ENCODE measurements at regions not wholly inside any gene's neighbourhood (a gene's known extent, or its start where the extent isn't known, plus 50 kb on each side); places are given as distances from the start of the nearest gene placed in this dataset.

- Histone ChIP-seq H3K4me3 (no peak overlapping the region), H3K9me3 (replicated peaks in 1 of 11) (peaks cover 29 to 46% (median 38%) of the 10 kb centered on the region in 11 experiments)
- TF ChIP-seq Cebpa-rat (IDR thresholded peaks at IDR 0.05) = no peak
Observed at GRCh38 chr1:104456724-104457123, 707.0 kb downstream of the AMY1C start.

GRCh38 chr1:104459886-104460285 lies 710.2 kb downstream of the AMY1C start:
- Histone ChIP-seq H4K20me1 (no peaks in the 10 kb centered on the region), H3K27me3 (no peaks in the 10 kb centered on the region), H3K4me2 (no peak overlapping the region), H3K9me3 (replicated peaks in 1 of 11) (peaks cover 32 to 63% (median 48%) of the 10 kb centered on the region in 11 experiments), H3K9ac (no peak overlapping the region), H3K4me1 (no peaks in the 10 kb centered on the region), H3K36me3 (no peaks in the 10 kb centered on the region), H3K4me3 (no peak overlapping the region), H3K27ac (no peak overlapping the region)
- no peak for TF ChIP-seq Cebpa-rat (IDR thresholded peaks at IDR 0.05)

More at GRCh38 chr1:104456724-104457123, 707.0 kb downstream of the AMY1C start:
- Histone ChIP-seq H3K4me1 (no peaks in the 10 kb centered on the region), H3K27me3 (no peaks in the 10 kb centered on the region), H3K27ac (no peak overlapping the region), H3K36me3 (no peaks in the 10 kb centered on the region), H3K9ac (no peak overlapping the region), H4K20me1 (no peaks in the 10 kb centered on the region), H3K4me2 (no peak overlapping the region)

- Histone ChIP-seq H3K4me3 (no peak overlapping the region), H3K27me3 (no peaks in the 10 kb centered on the region)
Observed at GRCh38 chr1:104460880-104461279, 711.2 kb downstream of the AMY1C start.

DNA sequence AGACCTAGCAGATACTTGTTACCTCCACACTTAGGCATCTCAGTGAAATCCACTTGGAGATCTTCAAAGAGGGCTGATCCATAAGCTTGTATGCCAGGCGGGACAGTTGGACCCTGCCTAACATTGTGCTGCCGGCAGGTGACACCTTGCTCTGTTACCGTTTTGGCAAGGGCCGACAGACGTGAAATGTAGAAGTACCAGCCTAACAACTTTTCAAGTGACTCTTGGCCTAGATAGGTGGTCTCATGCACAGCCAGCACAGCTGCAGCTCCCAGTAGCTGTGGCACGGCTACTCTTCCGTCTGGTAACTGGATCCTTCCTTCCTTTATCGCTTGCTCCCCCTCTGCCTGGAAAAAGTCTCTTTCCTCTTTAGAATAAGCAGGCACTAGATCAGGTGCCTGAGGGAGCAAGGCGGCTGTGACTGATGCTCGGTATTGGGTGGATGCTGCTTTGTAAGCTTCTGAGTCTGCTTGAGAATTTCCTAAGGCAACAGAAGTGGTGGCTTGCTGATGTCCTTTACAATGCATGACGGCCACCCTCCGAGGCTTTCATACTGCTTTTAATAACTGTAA lies 713.5 kb downstream of the AMY1C start:
- no peaks in the 10 kb centered on the region for H3K27me3 ChIP-seq
- H3K9me3 ChIP-seq (replicated peaks in 1 of 11) = peaks cover 33 to 78% (median 56%) of the 10 kb centered on the region in 11 experiments

More at GRCh38 chr1:104460880-104461279, 711.2 kb downstream of the AMY1C start:
- TF ChIP-seq Cebpa-rat (IDR thresholded peaks at IDR 0.05) = no peak
- no peak overlapping the region for H3K27ac ChIP-seq
- H3K9me3 ChIP-seq (replicated peaks in 1 of 11) = peaks cover 32 to 64% (median 48%) of the 10 kb centered on the region in 11 experiments
- H3K36me3 ChIP-seq = no peaks in the 10 kb centered on the region
- H3K9ac ChIP-seq = no peak overlapping the region
- H3K4me2 ChIP-seq = no peak overlapping the region
- H3K4me1 ChIP-seq = peaks cover 0 to 7% (median 0%) of the 10 kb centered on the region in 10 experiments; a peak in 6 of 20 replicates
- H4K20me1 ChIP-seq = no peaks in the 10 kb centered on the region

GRCh38 chr1:104466068-104466467 lies 716.4 kb downstream of the AMY1C start:
- Histone ChIP-seq H3K4me2 (peak overlapping the region in 3 of 11 experiments; percentile 20 to 26 (median 23); a peak in 2 of 22 replicates), H4K20me1 (no peaks in the 10 kb centered on the region), H3K9me3 (replicated peaks in 1 of 11) (peaks cover 12 to 54% (median 34%) of the 10 kb centered on the region in 11 experiments), H3K9ac (no peak overlapping the region), H3K27ac (no peak overlapping the region), H3K36me3 (no peaks in the 10 kb centered on the region; a peak in 1 of 22 replicates), H3K27me3 (no peaks in the 10 kb centered on the region), H3K4me3 (no peak overlapping the region), H3K4me1 (peaks cover 0 to 10% (median 0%) of the 10 kb centered on the region in 10 experiments; a peak in 6 of 20 replicates)
- peak in 3 of 11 experiments; percentile 15 to 58 (median 28); a peak in 1 of 22 replicates for TF ChIP-seq Cebpa-rat (IDR thresholded peaks at IDR 0.05)

More for the DNA sequence above, 713.5 kb downstream of the AMY1C start:
- Histone ChIP-seq H3K4me2 (no peak overlapping the region), H3K9ac (no peak overlapping the region), H3K4me1 (peaks cover 0 to 10% (median 0%) of the 10 kb centered on the region in 10 experiments; a peak in 6 of 20 replicates), H4K20me1 (no peaks in the 10 kb centered on the region), H3K4me3 (no peak overlapping the region), H3K27ac (no peak overlapping the region), H3K36me3 (no peaks in the 10 kb centered on the region; a peak in 1 of 22 replicates)
- TF ChIP-seq Cebpa-rat (IDR thresholded peaks at IDR 0.05) = no peak

GRCh38 chr1:104467590-104467989 lies 717.9 kb downstream of the AMY1C start:
- H3K27ac ChIP-seq = peak overlapping the region in 4 of 11 experiments; percentile 8 to 36 (median 26); a peak in 5 of 22 replicates
- H3K4me2 ChIP-seq = no peak overlapping the region
- peaks cover 7 to 40% (median 23%) of the 10 kb centered on the region in 11 experiments; a peak in 21 of 22 replicates for H3K9me3 ChIP-seq (replicated peaks in 1 of 11)
- no peaks in the 10 kb centered on the region for H4K20me1 ChIP-seq
- peaks cover 0 to 10% (median 0%) of the 10 kb centered on the region in 10 experiments; a peak in 6 of 20 replicates for H3K4me1 ChIP-seq
- H3K4me3 ChIP-seq = no peak overlapping the region
- no peaks in the 10 kb centered on the region; a peak in 1 of 22 replicates for H3K36me3 ChIP-seq
- TF ChIP-seq Cebpa-rat (IDR thresholded peaks at IDR 0.05) = no peak
- no peak overlapping the region for H3K9ac ChIP-seq
- H3K27me3 ChIP-seq = no peaks in the 10 kb centered on the region

GRCh38 chr1:104468282-104468681 lies 718.6 kb downstream of the AMY1C start:
- H3K9me3 ChIP-seq (replicated peaks in 1 of 11) = peaks cover 7 to 40% (median 21%) of the 10 kb centered on the region in 11 experiments; a peak in 21 of 22 replicates
- no peak overlapping the region for H3K4me2 ChIP-seq
- H3K36me3 ChIP-seq = no peaks in the 10 kb centered on the region; a peak in 1 of 22 replicates
- H3K4me1 ChIP-seq = peaks cover 0 to 10% (median 0%) of the 10 kb centered on the region in 10 experiments; a peak in 6 of 20 replicates
- H3K27ac ChIP-seq = peak overlapping the region in 2 of 11 experiments; percentile 8 to 36; a peak in 3 of 22 replicates
- TF ChIP-seq Cebpa-rat (IDR thresholded peaks at IDR 0.05) = no peak
- no peaks in the 10 kb centered on the region for H4K20me1 ChIP-seq
- no peak overlapping the region for H3K9ac ChIP-seq
- H3K4me3 ChIP-seq = no peak overlapping the region
- H3K27me3 ChIP-seq = no peaks in the 10 kb centered on the region

- Histone ChIP-seq H3K36me3 (no peaks in the 10 kb centered on the region), H3K27ac (no peak overlapping the region), H3K4me3 (no peak overlapping the region), H3K4me2 (no peak overlapping the region), H3K27me3 (no peaks in the 10 kb centered on the region), H3K9ac (no peak overlapping the region), H3K9me3 (replicated peaks in 1 of 11) (no peaks in the 10 kb centered on the region), H4K20me1 (no peaks in the 10 kb centered on the region), H3K4me1 (no peaks in the 10 kb centered on the region)
- TF ChIP-seq Cebpa-rat (IDR thresholded peaks at IDR 0.05) = no peak
Observed at GRCh38 chr1:104476126-104476525, 726.4 kb downstream of the AMY1C start.

DNA sequence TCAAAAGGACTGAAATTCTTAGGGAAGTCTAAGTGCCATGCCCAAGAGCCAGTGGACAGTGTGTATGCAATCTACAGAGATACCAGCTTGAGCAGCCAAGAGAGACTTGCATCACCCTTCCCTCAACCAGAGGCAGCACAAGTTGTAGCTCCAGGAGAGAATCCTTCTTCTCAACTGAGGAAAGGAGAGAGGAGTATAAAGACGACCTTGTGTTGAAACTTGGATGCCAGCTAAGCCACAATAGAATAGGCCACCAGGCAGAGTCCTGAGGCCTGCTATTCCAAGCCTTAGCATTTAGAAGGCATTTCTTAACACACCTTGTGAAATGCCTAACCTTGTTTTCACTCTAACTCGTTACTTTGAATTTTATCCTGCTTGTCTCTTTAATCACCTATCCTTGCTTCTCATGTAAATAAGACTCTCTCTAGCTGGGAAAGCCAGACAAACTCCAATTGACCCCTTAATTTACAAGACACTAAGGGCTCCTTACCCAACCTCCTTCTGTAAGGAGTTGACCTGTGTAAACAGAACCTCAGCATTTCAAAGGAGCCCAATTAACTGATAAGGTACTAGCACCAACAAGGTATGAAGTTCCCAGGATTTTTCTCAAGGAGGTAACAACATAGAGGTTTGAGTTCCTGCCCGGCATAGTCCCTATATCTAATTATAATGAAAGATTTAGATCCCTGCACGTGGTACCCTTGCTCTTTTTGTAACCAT lies 738.8 kb downstream of the AMY1C start:
- Histone ChIP-seq H3K9me3 (replicated peaks in 1 of 11) (no peaks in the 10 kb centered on the region), H3K27ac (no peak overlapping the region), H3K27me3 (no peaks in the 10 kb centered on the region), H3K9ac (no peak overlapping the region), H4K20me1 (no peaks in the 10 kb centered on the region), H3K4me3 (no peak overlapping the region), H3K4me1 (no peaks in the 10 kb centered on the region), H3K4me2 (no peak overlapping the region), H3K36me3 (no peaks in the 10 kb centered on the region)
- no peak for TF ChIP-seq Cebpa-rat (IDR thresholded peaks at IDR 0.05)
